ENCODE measurements at regions not wholly inside any gene's neighbourhood (a gene's known extent, or its start where the extent isn't known, plus 50 kb on each side); places are given as distances from the start of the nearest gene placed in this dataset.
"Not testable (repeated sequence)": the region's sequence is repeated elsewhere in the genome, so short reads cannot be mapped to it uniquely, and the experiment has no call there.

DNA sequence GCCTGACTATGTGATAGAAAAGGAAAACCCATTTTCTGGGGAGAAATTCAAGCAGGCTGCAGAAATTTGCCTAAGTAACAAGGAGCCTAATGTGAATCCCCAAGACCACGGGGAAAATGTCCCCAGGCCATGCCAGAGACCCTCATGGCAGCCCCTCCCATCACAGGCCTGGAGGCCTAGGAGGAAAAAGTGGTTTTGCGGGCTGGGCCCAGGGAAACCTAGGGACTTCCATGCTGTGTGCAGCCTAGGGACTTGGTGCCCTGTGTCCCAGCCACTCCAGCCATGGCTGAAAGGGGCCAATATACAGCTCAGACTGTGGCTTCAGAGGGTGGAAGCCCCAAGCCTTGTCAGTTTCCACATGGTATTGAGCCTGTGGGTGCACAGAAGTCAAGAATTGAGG is 79.7 kb upstream of the NDN start:
- DNase-seq (ENCODE audit: low read depth in 4 of 6, low spot score in 6 of 6); H3K27me3 ChIP-seq (ENCODE audit: control insufficient read depth, insufficient read depth, low read length); H3K9me3 ChIP-seq (ENCODE audit: control insufficient read depth, insufficient read depth, low read length); H3K36me3 ChIP-seq (ENCODE audit: control insufficient read depth, insufficient read depth, low read length); H3K27ac ChIP-seq (ENCODE audit: low read depth, low read length); H3K4me3 ChIP-seq (ENCODE audit: low read depth, low read length); H3K4me1 ChIP-seq (ENCODE audit: control insufficient read depth, insufficient read depth, low read length): not testable (repeated sequence)
- 64% methylated on average over 2 of the region's 2 CpGs for WGBS (ENCODE audit: insufficient coverage)

DNA sequence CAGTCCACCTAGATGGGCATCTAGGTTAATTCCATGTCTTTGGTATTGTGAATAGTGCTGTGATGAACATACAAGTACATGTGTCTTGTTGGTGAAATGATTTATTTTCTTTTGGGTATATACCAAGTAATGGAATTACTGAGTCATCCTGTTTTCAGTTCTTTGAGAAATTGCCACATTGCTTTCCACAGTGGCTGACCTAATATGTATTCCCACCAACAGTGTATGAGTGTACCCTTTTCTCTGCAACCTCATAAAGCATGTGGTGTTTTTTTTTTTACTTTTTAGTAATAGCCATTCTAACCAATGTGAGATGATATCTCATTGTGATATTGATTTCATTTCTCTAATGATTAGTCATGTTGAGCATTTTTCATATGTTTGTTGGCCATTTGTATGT is 86.0 kb upstream of the NDN start:
- Histone ChIP-seq H3K27ac (ENCODE audit: low read depth, low read length) (no peak overlapping the region), H3K4me1 (ENCODE audit: control insufficient read depth, insufficient read depth, low read length) (no peaks in the 10 kb centered on the region), H3K9me3 (ENCODE audit: control insufficient read depth, insufficient read depth, low read length) (peaks cover 2% of the 10 kb centered on the region), H3K27me3 (ENCODE audit: control insufficient read depth, insufficient read depth, low read length) (no peaks in the 10 kb centered on the region), H3K36me3 (ENCODE audit: control insufficient read depth, insufficient read depth, low read length) (no peaks in the 10 kb centered on the region), H3K4me3 (ENCODE audit: low read depth, low read length) (no peak overlapping the region)
- DNase-seq (ENCODE audit: low read depth in 4 of 6, low spot score in 6 of 6) = no peak

DNA sequence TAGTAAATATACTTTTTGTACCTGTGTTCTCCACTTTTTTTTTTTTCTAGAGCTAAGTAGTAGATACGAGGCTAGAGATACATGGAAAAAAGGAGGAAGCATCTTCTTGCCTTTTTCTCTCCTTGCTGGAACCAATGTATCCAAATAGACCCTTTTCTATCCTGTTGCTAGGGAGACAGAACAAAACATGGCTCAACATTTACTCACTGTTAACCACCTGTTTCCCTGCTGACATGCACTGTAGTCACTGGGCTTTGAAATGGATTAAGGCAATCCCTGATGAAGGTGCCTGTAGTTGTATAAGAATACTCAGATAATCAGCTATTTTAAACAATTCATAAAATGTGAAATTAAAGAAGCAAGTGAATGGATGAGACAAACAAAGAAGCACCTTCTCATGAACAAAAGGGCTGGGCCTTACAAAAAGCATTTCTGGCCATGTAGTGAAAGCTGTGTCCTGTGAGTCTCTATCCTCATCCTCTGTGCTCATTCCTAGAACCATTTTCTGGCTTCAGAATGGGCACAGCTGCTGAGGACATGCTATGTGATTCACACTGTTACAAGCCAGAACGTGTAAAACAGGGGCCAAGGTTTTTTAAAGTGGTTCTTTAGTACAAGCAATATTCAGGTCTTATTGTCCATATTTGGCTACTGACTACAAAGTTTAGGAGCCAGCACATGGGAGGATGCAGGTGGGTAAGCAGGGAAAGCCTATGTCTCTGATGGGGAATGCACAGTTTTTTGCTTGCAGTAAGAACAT is 100.4 kb upstream of the NDN start:
- H3K27me3 ChIP-seq (ENCODE audit: control insufficient read depth, insufficient read depth, low read length) = no peaks in the 10 kb centered on the region
- H3K36me3 ChIP-seq (ENCODE audit: control insufficient read depth, insufficient read depth, low read length) = no peaks in the 10 kb centered on the region
- no peak overlapping the region for H3K4me3 ChIP-seq (ENCODE audit: low read depth, low read length)
- peak in 2 of 6 donors; percentile 38 to 62 for DNase-seq (ENCODE audit: low read depth in 4 of 6, low spot score in 6 of 6)
- H3K4me1 ChIP-seq (ENCODE audit: control insufficient read depth, insufficient read depth, low read length) = no peaks in the 10 kb centered on the region
- no peaks in the 10 kb centered on the region for H3K9me3 ChIP-seq (ENCODE audit: control insufficient read depth, insufficient read depth, low read length)
- no peak overlapping the region for H3K27ac ChIP-seq (ENCODE audit: low read depth, low read length)
- 17% methylated on average over 1 of the region's 2 CpGs for WGBS (ENCODE audit: insufficient coverage)

DNA sequence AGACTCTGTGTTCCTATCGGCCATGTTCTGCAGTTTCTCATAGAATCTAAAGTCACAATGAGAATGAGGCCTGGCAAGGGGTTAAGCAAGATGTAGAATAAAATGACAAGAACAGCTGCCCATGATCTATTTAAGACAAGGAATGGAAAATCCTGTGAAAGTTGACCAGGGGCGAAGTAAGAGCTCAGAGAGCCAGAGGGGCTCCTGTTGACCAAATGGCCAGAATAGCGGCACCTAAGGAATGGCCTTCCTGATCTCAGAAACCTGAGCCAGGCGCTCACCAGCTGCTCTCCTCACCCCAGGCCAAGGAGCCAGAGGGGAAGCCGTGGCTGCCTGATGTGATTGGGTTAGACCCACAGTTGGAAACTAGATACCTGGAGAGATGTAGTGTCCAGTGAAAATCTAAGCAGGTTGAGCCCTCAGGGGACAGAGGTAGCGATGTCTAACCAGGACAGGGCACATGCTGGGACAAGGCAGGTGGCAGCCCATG is 106.1 kb upstream of the NDN start:
- Histone ChIP-seq H3K9me3 (ENCODE audit: control insufficient read depth, insufficient read depth, low read length) (no peaks in the 10 kb centered on the region), H3K27me3 (ENCODE audit: control insufficient read depth, insufficient read depth, low read length) (no peaks in the 10 kb centered on the region), H3K27ac (ENCODE audit: low read depth, low read length) (no peak overlapping the region), H3K36me3 (ENCODE audit: control insufficient read depth, insufficient read depth, low read length) (no peaks in the 10 kb centered on the region), H3K4me3 (ENCODE audit: low read depth, low read length) (no peak overlapping the region), H3K4me1 (ENCODE audit: control insufficient read depth, insufficient read depth, low read length) (peaks cover 9% of the 10 kb centered on the region)
- DNase-seq (ENCODE audit: low read depth in 4 of 6, low spot score in 6 of 6) = no peak
- 77% methylated on average over 6 of the region's 6 CpGs for WGBS (ENCODE audit: insufficient coverage)

DNA sequence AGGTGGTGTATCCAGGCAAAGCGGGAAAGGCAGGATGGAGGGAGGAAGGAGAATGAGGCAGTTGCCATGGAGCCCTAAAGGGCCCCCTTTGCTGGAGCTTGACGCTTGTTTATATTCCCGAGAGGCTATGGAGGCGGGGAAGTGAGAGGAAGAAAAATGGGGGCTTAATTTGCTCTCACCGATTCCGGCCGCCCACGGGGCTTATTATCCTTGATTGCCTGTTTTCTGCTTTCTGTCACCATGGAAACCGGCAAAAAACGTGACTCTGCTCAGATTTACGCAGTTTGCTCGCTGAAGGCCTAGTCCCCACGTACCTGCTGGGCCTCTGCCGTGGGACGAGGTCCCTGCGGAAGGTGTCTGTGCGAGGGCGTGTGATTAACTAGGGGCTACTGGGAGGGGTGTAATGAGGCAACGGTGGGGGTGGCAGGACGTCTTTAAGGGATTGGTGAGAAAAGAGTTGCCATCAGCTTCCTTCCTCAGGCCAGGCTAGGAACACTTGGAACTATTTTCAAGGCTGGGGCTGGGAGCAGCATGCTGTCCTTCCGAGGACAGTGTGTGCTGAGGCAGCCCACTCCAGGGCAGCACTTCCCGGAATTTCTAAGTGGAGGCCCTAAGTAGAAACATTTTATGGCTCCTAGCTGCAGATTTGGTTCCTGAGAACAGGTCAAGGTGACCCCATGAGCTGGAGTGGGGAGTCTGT is 110.8 kb upstream of the NDN start:
- Histone ChIP-seq H3K4me1 (ENCODE audit: control insufficient read depth, insufficient read depth, low read length) (peaks cover 10% of the 10 kb centered on the region), H3K27me3 (ENCODE audit: control insufficient read depth, insufficient read depth, low read length) (no peaks in the 10 kb centered on the region), H3K4me3 (ENCODE audit: low read depth, low read length) (no peak overlapping the region), H3K9me3 (ENCODE audit: control insufficient read depth, insufficient read depth, low read length) (no peaks in the 10 kb centered on the region), H3K36me3 (ENCODE audit: control insufficient read depth, insufficient read depth, low read length) (no peaks in the 10 kb centered on the region), H3K27ac (ENCODE audit: low read depth, low read length) (no peak overlapping the region)
- peak in 5 of 6 donors; percentile 38 to 97 (median 72) for DNase-seq (ENCODE audit: low read depth in 4 of 6, low spot score in 6 of 6)
- 33% methylated on average over 22 of the region's 22 CpGs for WGBS (ENCODE audit: insufficient coverage)

DNA sequence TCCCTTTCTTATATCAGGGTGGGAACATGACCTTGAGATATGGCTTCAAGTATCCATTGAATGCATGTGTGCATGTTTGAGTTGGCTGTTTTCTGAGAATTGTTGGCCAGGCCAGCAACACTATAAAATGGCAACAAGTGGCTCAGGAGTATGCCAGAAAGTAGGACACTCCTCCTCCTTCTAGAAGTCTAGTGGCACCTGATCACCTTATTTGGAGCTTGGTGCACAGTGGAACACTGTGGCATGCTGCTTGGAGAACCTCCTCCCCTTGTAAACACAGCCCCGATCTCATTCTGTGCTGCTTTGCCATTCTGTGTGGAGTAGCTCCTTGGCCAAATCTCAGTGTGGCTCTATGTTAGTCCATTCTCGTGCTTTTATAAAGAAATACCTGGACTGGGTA is 114.8 kb upstream of the NDN start:
- no peaks in the 10 kb centered on the region for H3K36me3 ChIP-seq (ENCODE audit: control insufficient read depth, insufficient read depth, low read length)
- 83% methylated on average over 1 of the region's 2 CpGs for WGBS (ENCODE audit: insufficient coverage)
- H3K27me3 ChIP-seq (ENCODE audit: control insufficient read depth, insufficient read depth, low read length) = no peaks in the 10 kb centered on the region
- peaks cover 10% of the 10 kb centered on the region for H3K4me1 ChIP-seq (ENCODE audit: control insufficient read depth, insufficient read depth, low read length)
- no peak overlapping the region for H3K4me3 ChIP-seq (ENCODE audit: low read depth, low read length)
- H3K27ac ChIP-seq (ENCODE audit: low read depth, low read length) = no peak overlapping the region
- no peaks in the 10 kb centered on the region for H3K9me3 ChIP-seq (ENCODE audit: control insufficient read depth, insufficient read depth, low read length)
- no peak for DNase-seq (ENCODE audit: low read depth in 4 of 6, low spot score in 6 of 6)

DNA sequence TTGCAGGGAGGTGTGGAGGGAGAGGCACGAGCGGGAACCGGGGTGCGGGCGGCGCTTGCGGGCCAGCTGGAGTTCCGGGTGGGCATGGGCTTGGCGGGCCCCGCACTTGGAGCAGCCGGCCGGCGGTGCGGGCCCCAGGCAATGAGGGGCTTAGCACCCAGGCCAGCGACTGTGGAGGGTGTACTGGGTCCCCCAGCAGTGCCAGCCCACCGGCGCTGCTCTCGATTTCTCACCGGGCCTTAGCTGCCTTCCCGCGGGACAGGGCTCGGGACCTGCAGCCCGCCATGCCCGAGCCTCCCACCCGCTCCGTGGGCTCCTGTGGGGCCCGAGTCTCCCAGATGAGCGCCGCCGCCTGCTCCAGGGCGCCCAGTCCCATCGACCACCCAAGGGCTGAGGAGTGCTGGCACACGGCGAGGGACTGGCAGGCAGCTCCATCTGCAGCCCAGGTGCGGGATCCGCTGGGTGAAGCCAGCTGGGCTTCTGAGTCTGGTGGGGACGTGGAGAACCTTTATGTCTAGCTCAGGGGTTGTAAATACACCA is 115.9 kb upstream of the NDN start:
- DNase-seq (ENCODE audit: low read depth in 4 of 6, low spot score in 6 of 6); H3K4me1 ChIP-seq (ENCODE audit: control insufficient read depth, insufficient read depth, low read length); H3K9me3 ChIP-seq (ENCODE audit: control insufficient read depth, insufficient read depth, low read length); H3K4me3 ChIP-seq (ENCODE audit: low read depth, low read length); H3K36me3 ChIP-seq (ENCODE audit: control insufficient read depth, insufficient read depth, low read length); H3K27me3 ChIP-seq (ENCODE audit: control insufficient read depth, insufficient read depth, low read length); H3K27ac ChIP-seq (ENCODE audit: low read depth, low read length): not testable (repeated sequence)
- 83% methylated on average over 25 of the region's 37 CpGs for WGBS (ENCODE audit: insufficient coverage)

DNA sequence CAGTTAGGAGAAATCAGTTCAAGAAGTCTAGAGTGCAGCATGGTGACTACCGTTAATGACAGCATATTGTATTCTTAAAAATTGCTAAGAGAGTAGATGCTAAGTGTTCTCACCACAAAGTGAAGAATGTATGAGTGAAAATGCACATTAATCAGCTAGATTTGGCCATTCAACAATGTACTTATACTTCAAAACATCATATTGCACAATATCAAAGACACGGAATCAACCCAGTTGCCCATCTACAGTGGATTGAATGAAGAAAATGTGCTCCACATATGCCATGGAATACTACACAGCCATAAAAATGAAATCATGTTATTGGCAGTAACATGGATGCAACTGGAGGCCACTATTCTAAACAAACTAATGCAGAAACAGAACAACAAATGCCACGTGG is 119.9 kb upstream of the NDN start:
- H3K27me3 ChIP-seq (ENCODE audit: control insufficient read depth, insufficient read depth, low read length) = no peaks in the 10 kb centered on the region
- no peaks in the 10 kb centered on the region for H3K4me1 ChIP-seq (ENCODE audit: control insufficient read depth, insufficient read depth, low read length)
- 0% methylated on average over 1 of the region's 3 CpGs for WGBS (ENCODE audit: insufficient coverage)
- no peak for DNase-seq (ENCODE audit: low read depth in 4 of 6, low spot score in 6 of 6)
- H3K36me3 ChIP-seq (ENCODE audit: control insufficient read depth, insufficient read depth, low read length) = no peaks in the 10 kb centered on the region
- H3K4me3 ChIP-seq (ENCODE audit: low read depth, low read length) = no peak overlapping the region
- peaks cover 2% of the 10 kb centered on the region for H3K9me3 ChIP-seq (ENCODE audit: control insufficient read depth, insufficient read depth, low read length)
- H3K27ac ChIP-seq (ENCODE audit: low read depth, low read length) = no peak overlapping the region

DNA sequence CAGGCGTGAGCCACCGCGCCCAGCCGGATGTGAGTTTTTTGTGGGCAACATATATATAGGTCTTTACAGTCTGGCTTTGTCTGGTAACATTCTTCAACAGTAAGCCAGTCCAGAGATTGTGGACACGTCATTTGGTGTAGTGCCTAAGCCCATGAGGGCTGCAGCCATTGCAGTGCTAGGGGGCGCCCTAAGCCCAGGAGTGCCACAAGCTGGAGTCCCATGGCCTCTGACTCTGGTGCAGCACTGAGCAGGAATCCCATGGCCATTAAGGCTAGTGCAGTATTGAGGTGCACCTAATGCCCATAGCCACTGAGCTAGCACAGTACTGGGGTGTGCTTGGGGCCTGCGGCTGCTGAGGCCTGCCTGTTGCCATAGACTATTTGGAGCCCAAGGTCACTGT is 136.4 kb upstream of the NDN start:
- Histone ChIP-seq H3K9me3 (ENCODE audit: control insufficient read depth, insufficient read depth, low read length) (peaks cover 2% of the 10 kb centered on the region), H3K27ac (ENCODE audit: low read depth, low read length) (no peak overlapping the region), H3K36me3 (ENCODE audit: control insufficient read depth, insufficient read depth, low read length) (no peaks in the 10 kb centered on the region), H3K4me3 (ENCODE audit: low read depth, low read length) (no peak overlapping the region), H3K27me3 (ENCODE audit: control insufficient read depth, insufficient read depth, low read length) (no peaks in the 10 kb centered on the region), H3K4me1 (ENCODE audit: control insufficient read depth, insufficient read depth, low read length) (no peaks in the 10 kb centered on the region)
- WGBS (ENCODE audit: insufficient coverage) = 67% methylated on average over 4 of the region's 7 CpGs
- no peak for DNase-seq (ENCODE audit: low read depth in 4 of 6, low spot score in 6 of 6)

DNA sequence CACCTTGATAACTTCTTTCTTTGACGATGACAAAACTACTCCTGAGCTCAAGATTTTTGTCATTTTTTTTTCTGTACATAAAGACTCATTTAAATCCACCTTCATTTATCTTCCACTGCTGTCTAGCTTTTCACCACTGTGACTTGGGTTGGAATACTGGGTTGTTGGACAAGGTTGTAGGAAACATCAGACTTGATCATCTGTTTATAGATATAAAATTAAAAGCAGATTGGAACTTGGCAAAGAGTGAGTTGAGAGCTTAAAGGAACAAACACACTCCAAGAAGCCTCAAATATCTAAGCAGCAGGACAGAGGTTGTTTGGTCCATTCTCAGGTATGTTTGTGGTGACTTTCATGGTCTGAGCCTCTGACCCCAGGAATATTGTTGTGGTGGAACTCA is 141.7 kb upstream of the NDN start:
- Histone ChIP-seq H3K27me3 (ENCODE audit: control insufficient read depth, insufficient read depth, low read length) (no peaks in the 10 kb centered on the region), H3K27ac (ENCODE audit: low read depth, low read length) (no peak overlapping the region), H3K4me1 (ENCODE audit: control insufficient read depth, insufficient read depth, low read length) (no peaks in the 10 kb centered on the region), H3K4me3 (ENCODE audit: low read depth, low read length) (no peak overlapping the region), H3K9me3 (ENCODE audit: control insufficient read depth, insufficient read depth, low read length) (no peaks in the 10 kb centered on the region), H3K36me3 (ENCODE audit: control insufficient read depth, insufficient read depth, low read length) (no peaks in the 10 kb centered on the region)
- no CpG with 5 or more reads among the region's 1 CpG for WGBS (ENCODE audit: insufficient coverage)
- no peak for DNase-seq (ENCODE audit: low read depth in 4 of 6, low spot score in 6 of 6)

Measured in spinal cord (tissue), 9 donors.